ENCODE measurements at regions not wholly inside any gene's neighbourhood (a gene's known extent, or its start where the extent isn't known, plus 50 kb on each side); places are given as distances from the start of the nearest gene placed in this dataset.

- H3K4me3 ChIP-seq (ENCODE audit: severe bottlenecking) = no peak overlapping the region
- ATAC-seq (ENCODE audit: low read depth) (peak; percentile 68), DNase-seq (ENCODE audit: low spot score) (no peak)
- no peaks in the 10 kb centered on the region for H3K36me3 ChIP-seq (ENCODE audit: low read depth)
- TF ChIP-seq CTCF (IDR thresholded peaks at IDR 0.05; ENCODE audit: poor library complexity, severe bottlenecking) = no peak
- no peak overlapping the region for H3K27ac ChIP-seq (ENCODE audit: poor library complexity, severe bottlenecking)
- H3K9me3 ChIP-seq (ENCODE audit: severe bottlenecking) = no peaks in the 10 kb centered on the region
- H3K27me3 ChIP-seq (ENCODE audit: insufficient read depth, poor library complexity, severe bottlenecking) = no peaks in the 10 kb centered on the region
- peaks cover 17% of the 10 kb centered on the region for H3K4me1 ChIP-seq (ENCODE audit: insufficient read depth, poor library complexity, severe bottlenecking)
Observed at GRCh38 chr10:36602374-36602773, 523.0 kb upstream of the ANKRD30A start.

DNA sequence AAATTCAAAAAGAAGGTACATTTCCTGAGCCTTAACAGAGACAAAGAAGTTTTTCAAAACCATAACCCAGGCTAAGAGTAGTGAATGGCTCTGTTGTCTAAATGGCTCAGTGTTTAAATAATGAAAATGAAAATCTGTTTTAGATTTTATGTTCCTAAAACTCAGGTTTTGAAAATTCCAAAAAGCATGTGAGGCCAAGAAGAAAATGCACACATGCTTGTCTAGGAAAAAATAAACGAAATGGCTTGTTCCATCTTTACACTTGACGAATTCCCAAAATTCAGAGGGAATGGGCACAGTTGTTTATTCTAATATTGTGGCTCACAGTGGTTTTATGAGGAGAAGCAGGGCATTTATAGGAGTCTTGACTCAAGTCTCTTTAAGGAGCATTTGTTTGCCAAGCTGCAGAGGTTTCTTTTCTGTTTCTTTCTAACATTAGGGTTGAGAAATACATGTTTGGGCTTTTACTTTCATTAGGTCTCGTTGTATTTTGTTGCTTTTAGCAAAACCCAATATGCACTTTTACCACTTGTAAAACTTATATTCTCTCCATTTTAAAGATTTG lies 527.6 kb upstream of the ANKRD30A start:
- Histone ChIP-seq H3K27ac (ENCODE audit: poor library complexity, severe bottlenecking) (no peak overlapping the region), H3K9me3 (ENCODE audit: severe bottlenecking) (no peaks in the 10 kb centered on the region), H3K27me3 (ENCODE audit: insufficient read depth, poor library complexity, severe bottlenecking) (no peaks in the 10 kb centered on the region), H3K4me1 (ENCODE audit: insufficient read depth, poor library complexity, severe bottlenecking) (peaks cover 8% of the 10 kb centered on the region), H3K36me3 (ENCODE audit: low read depth) (no peaks in the 10 kb centered on the region), H3K4me3 (ENCODE audit: severe bottlenecking) (no peak overlapping the region)
- no peak for TF ChIP-seq CTCF (IDR thresholded peaks at IDR 0.05; ENCODE audit: poor library complexity, severe bottlenecking)
- ATAC-seq (ENCODE audit: low read depth) (no peak), DNase-seq (ENCODE audit: low spot score) (no peak)

GRCh38 chr10:36592964-36593363 lies 532.4 kb upstream of the ANKRD30A start:
- DNase-seq (ENCODE audit: low spot score) (no peak), ATAC-seq (ENCODE audit: low read depth) (no peak)
- Histone ChIP-seq H3K27me3 (ENCODE audit: insufficient read depth, poor library complexity, severe bottlenecking) (no peaks in the 10 kb centered on the region), H3K27ac (ENCODE audit: poor library complexity, severe bottlenecking) (no peak overlapping the region), H3K9me3 (ENCODE audit: severe bottlenecking) (no peaks in the 10 kb centered on the region), H3K36me3 (ENCODE audit: low read depth) (no peaks in the 10 kb centered on the region), H3K4me1 (ENCODE audit: insufficient read depth, poor library complexity, severe bottlenecking) (no peaks in the 10 kb centered on the region), H3K4me3 (ENCODE audit: severe bottlenecking) (no peak overlapping the region)
- no peak for TF ChIP-seq CTCF (IDR thresholded peaks at IDR 0.05; ENCODE audit: poor library complexity, severe bottlenecking)

DNA sequence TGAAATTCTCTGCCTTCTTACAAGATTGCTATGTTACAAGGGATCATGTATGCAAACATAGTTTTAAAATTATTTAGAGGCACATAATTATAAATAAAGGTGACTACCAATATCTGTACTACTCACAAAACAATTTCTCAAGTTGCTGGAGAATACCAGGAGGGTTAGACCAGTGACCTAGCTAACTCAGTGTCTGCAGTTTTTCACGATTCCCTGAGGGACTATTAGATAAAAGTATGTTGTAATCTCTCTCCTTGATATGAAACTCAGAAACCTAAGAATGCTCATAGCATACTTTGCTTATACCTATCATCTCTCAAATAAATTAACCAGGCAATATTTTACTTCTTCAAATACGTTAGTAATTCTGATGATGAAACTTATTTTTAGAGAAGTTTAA lies 534.0 kb upstream of the ANKRD30A start:
- H3K27ac ChIP-seq (ENCODE audit: poor library complexity, severe bottlenecking) = no peak overlapping the region
- H3K4me3 ChIP-seq (ENCODE audit: severe bottlenecking) = no peak overlapping the region
- DNase-seq (ENCODE audit: low spot score) (no peak), ATAC-seq (ENCODE audit: low read depth) (no peak)
- H3K36me3 ChIP-seq (ENCODE audit: low read depth) = no peaks in the 10 kb centered on the region
- no peaks in the 10 kb centered on the region for H3K9me3 ChIP-seq (ENCODE audit: severe bottlenecking)
- no peaks in the 10 kb centered on the region for H3K4me1 ChIP-seq (ENCODE audit: insufficient read depth, poor library complexity, severe bottlenecking)
- no peak for TF ChIP-seq CTCF (IDR thresholded peaks at IDR 0.05; ENCODE audit: poor library complexity, severe bottlenecking)
- no peaks in the 10 kb centered on the region for H3K27me3 ChIP-seq (ENCODE audit: insufficient read depth, poor library complexity, severe bottlenecking)

- no peak overlapping the region for H3K4me3 ChIP-seq (ENCODE audit: severe bottlenecking)
- ATAC-seq (ENCODE audit: low read depth) = no peak
- no peaks in the 10 kb centered on the region for H3K36me3 ChIP-seq (ENCODE audit: low read depth)
- no peak for TF ChIP-seq CTCF (IDR thresholded peaks at IDR 0.05; ENCODE audit: poor library complexity, severe bottlenecking)
- H3K4me1 ChIP-seq (ENCODE audit: insufficient read depth, poor library complexity, severe bottlenecking) = no peaks in the 10 kb centered on the region
- H3K27me3 ChIP-seq (ENCODE audit: insufficient read depth, poor library complexity, severe bottlenecking) = no peaks in the 10 kb centered on the region
- no peaks in the 10 kb centered on the region for H3K9me3 ChIP-seq (ENCODE audit: severe bottlenecking)
- no peak for DNase-seq (ENCODE audit: low spot score)
- H3K27ac ChIP-seq (ENCODE audit: poor library complexity, severe bottlenecking) = no peak overlapping the region
Observed at GRCh38 chr10:36583690-36584089, 541.7 kb upstream of the ANKRD30A start.
